ENCODE measurements at regions not wholly inside any gene's neighbourhood (a gene's known extent, or its start where the extent isn't known, plus 50 kb on each side); places are given as distances from the start of the nearest gene placed in this dataset.

- H3K27ac ChIP-seq, result no peak overlapping the region
- 82 to 84% methylated on average over 4 of the region's 4 CpGs for WGBS, 2 donors
Observed at GRCh38 chr10:36662571-36662970, 462.8 kb upstream of the ANKRD30A start.

GRCh38 chr10:36650274-36650673 lies 475.1 kb upstream of the ANKRD30A start:
- Histone ChIP-seq H3K27me3 (no peaks in the 10 kb centered on the region), H3K4me1 (no peaks in the 10 kb centered on the region), H3K9me3 (peaks cover 0 to 13% (median 0%) of the 10 kb centered on the region in 11 donors), H3K27ac (no peak overlapping the region), H3K4me3 (no peak overlapping the region), H3K36me3 (no peaks in the 10 kb centered on the region)
- ATAC-seq (no peak), DNase-seq (no peak)
- intact Hi-C loops (cut with DNase I), result no loop called here
- WGBS, 2 donors, result 89 to 91% methylated on average over 6 of the region's 6 CpGs
- no peak for TF ChIP-seq CTCF (IDR thresholded peaks at IDR 0.05)

More at GRCh38 chr10:36662571-36662970, 462.8 kb upstream of the ANKRD30A start:
- no peak overlapping the region for H3K4me3 ChIP-seq
- peaks cover 0 to 20% (median 0%) of the 10 kb centered on the region in 11 donors for H3K9me3 ChIP-seq
- ATAC-seq (no peak), DNase-seq (no peak)
- no peaks in the 10 kb centered on the region for H3K4me1 ChIP-seq
- intact Hi-C loops (cut with DNase I), result no loop called here
- no peak for TF ChIP-seq CTCF (IDR thresholded peaks at IDR 0.05)
- no peaks in the 10 kb centered on the region for H3K27me3 ChIP-seq
- no peaks in the 10 kb centered on the region for H3K36me3 ChIP-seq

- TF ChIP-seq CTCF (IDR thresholded peaks at IDR 0.05), result no peak
- Histone ChIP-seq H3K9me3 (peaks cover 0 to 13% (median 0%) of the 10 kb centered on the region in 11 donors), H3K4me1 (no peaks in the 10 kb centered on the region), H3K27me3 (no peaks in the 10 kb centered on the region), H3K36me3 (no peaks in the 10 kb centered on the region), H3K27ac (no peak overlapping the region), H3K4me3 (no peak overlapping the region)
- DNase-seq (no peak), ATAC-seq (no peak)
- intact Hi-C loops (cut with DNase I), result no loop called here
- WGBS, 2 donors, result 68 to 75% methylated on average over 10 of the region's 10 CpGs
Observed at GRCh38 chr10:36647540-36647939, 477.9 kb upstream of the ANKRD30A start.

DNA sequence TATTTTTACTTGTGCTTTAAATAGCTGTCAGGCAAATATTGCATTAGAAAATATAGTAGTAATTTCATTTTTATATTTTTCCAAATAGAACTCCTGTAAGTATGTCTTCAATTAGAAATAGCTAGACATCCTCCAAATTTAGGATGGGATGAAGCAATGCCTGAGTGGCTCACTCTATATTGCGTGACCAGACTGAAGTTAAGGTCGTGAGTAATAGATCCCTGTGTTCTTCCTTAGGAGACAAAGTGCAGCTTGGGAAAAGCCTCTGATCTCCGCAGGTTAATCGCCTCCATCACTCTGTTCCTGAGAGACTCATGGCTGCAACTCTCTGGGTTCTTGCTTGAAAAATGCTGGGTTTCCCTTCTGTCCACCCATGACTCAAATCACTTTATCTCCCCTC lies 484.8 kb upstream of the ANKRD30A start:
- Histone ChIP-seq H3K27ac (no peak overlapping the region), H3K9me3 (peaks cover 0 to 4% (median 0%) of the 10 kb centered on the region in 11 donors), H3K27me3 (peaks cover 0 to 3% (median 0%) of the 10 kb centered on the region in 7 donors), H3K4me3 (no peak overlapping the region), H3K4me1 (no peaks in the 10 kb centered on the region), H3K36me3 (no peaks in the 10 kb centered on the region)
- intact Hi-C loops (cut with DNase I), result no loop called here
- 93% methylated on average over 4 of the region's 4 CpGs for WGBS, 2 donors
- no peak for DNase-seq
- TF ChIP-seq CTCF (IDR thresholded peaks at IDR 0.05), result no peak
- ATAC-seq, result no peak

Data from heart right ventricle (tissue), 16 donors.